GM12873 (cell line): ENCODE measurements at regions not wholly inside any gene's neighbourhood (a gene's known extent, or its start where the extent isn't known, plus 50 kb on each side); places are given as distances from the start of the nearest gene placed in this dataset.

Experiments
- CTCF ChIP-seq: IDR thresholded peaks from 2 replicates; pipeline ENCODE4 v1.5.1; 2012; ENCODE audit warnings: low read depth, mild to moderate bottlenecking, moderate library complexity, low read length, control low read depth; ENCODE audit not compliant: insufficient read depth; ENCODE audit errors: missing control alignments

- no peak for TF ChIP-seq CTCF
Measured at GRCh38 chr10:3551761-3552160, 233.2 kb downstream of the KLF6 start.

- TF ChIP-seq CTCF = no peak
Measured at GRCh38 chr10:3549118-3549517, 235.9 kb downstream of the KLF6 start.

GRCh38 chr10:3548702-3549101 is 236.3 kb downstream of the KLF6 start:
- no peak for TF ChIP-seq CTCF

GRCh38 chr10:3548076-3548475 is 236.9 kb downstream of the KLF6 start:
- TF ChIP-seq CTCF = no peak

- TF ChIP-seq CTCF = no peak
Measured at GRCh38 chr10:3544561-3544960, 240.4 kb downstream of the KLF6 start.

GRCh38 chr10:3542185-3542611 is 242.8 kb downstream of the KLF6 start:
- TF ChIP-seq CTCF = no peak

GRCh38 chr10:3539696-3540383 is 245.2 kb downstream of the KLF6 start:
- no peak for TF ChIP-seq CTCF
